HEK293 (cell line): ENCODE measurements at regions not wholly inside any gene's neighbourhood (a gene's known extent, or its start where the extent isn't known, plus 50 kb on each side); places are given as distances from the start of the nearest gene placed in this dataset.

Source experiments
- YY1 ChIP-seq: fragments of 450-650 bp; formaldehyde crosslinking; IDR thresholded peaks from 2 replicates; pipeline ENCODE4 v1.5.1; 2018; ENCODE audit warnings: missing biosample characterization, missing genetic modification characterization
- ZNF274 ChIP-seq, 2 experiments: fragments of 200-500 bp in 1 of 2; fragments of 450-650 bp in 1 of 2; sonication (Bioruptor generic) in 1 of 2; formaldehyde crosslinking in 1 of 2; IDR thresholded peaks; 2 replicates each; pipeline versions ENCODE4 v1.5.1 to v1.6.1; 2014 to 2016; ENCODE audit warnings: borderline replicate concordance in 1 of 2, inconsistent platforms in 1 of 2, low read length in 1 of 2, missing biosample characterization in 1 of 2, missing genetic modification characterization in 1 of 2
- ZNF416 ChIP-seq: fragments of 450-650 bp; formaldehyde crosslinking; IDR thresholded peaks from 2 replicates; pipeline ENCODE4 v1.5.1; 2016; ENCODE audit warnings: missing biosample characterization, missing genetic modification characterization
- ZNF48 ChIP-seq: fragments of 450-650 bp; formaldehyde crosslinking; IDR thresholded peaks from 2 replicates; pipeline ENCODE4 v1.5.1; 2016; ENCODE audit warnings: missing biosample characterization, missing genetic modification characterization
- ZNF701 ChIP-seq: fragments of 450-650 bp; formaldehyde crosslinking; IDR thresholded peaks from 2 replicates; pipeline ENCODE4 v1.5.1; 2016; ENCODE audit warnings: missing biosample characterization, missing genetic modification characterization
- ZNF791 ChIP-seq: fragments of 450-650 bp; formaldehyde crosslinking; IDR thresholded peaks from 2 replicates; pipeline ENCODE4 v1.5.1; 2016; ENCODE audit warnings: missing biosample characterization, missing genetic modification characterization
- TF ChIP-seq, protein P1 (sequence below): fragments of 450-650 bp; formaldehyde crosslinking; IDR thresholded peaks from 2 replicates; pipeline ENCODE4 v1.5.1; 2016; ENCODE audit warnings: missing biosample characterization, missing genetic modification characterization, low read depth
- TF ChIP-seq, protein P2 (sequence below): fragments of 450-650 bp; formaldehyde crosslinking; IDR thresholded peaks from 2 replicates; pipeline ENCODE4 v1.5.1; 2016; ENCODE audit warnings: missing biosample characterization, missing genetic modification characterization
- TF ChIP-seq, protein P3 (sequence below): fragments of 450-650 bp; formaldehyde crosslinking; IDR thresholded peaks from 2 replicates; pipeline ENCODE4; 2016; ENCODE audit warnings: missing biosample characterization, missing genetic modification characterization
- TF ChIP-seq, protein P4 (sequence below): fragments of 450-650 bp; formaldehyde crosslinking; IDR thresholded peaks from 2 replicates; pipeline ENCODE4 v1.5.1; 2016; ENCODE audit warnings: missing biosample characterization, missing genetic modification characterization

DNA sequence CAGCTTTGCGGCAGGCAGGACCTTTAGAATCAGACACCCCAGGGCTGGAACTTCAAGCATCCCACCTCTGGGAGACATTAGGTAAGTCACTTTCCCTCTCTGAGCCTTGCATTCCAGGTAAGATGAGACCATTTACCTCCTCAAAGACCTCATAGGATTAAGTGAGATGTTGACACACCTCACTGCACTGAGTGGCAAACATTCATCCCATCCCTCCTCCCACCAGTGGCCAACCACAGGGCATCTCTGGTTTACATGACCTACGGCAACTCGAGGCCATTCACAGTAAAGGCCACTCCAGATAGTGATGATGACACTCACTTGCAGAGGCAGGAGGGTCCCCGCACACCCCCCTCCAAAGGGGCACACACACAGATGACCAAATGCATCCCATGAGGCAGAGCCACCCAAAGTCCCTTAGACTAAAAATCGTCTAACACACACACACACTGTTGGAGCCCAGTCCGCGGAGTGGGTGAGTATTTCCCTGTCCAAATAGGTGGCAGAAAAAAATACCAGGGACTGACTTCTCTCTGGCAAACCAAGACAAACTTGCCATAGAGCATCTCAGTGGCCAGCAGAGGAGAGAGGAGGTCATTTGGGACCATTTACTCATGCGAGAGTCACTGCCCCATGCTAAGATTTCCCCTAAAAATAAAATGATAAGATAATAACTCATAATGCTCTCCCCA is 454.9 kb downstream of the SOX9 start:
- TF ChIP-seq ZNF701 (tag by site-specific recombination) (no peak), ZNF48 (tag by site-specific recombination) (no peak), ZNF274 (IDR thresholded peaks at IDR 0.05; ENCODE audit: low read length) (no peak), ZNF274 (tag by site-specific recombination; IDR thresholded peaks at IDR 0.05; ENCODE audit: borderline replicate concordance) (no peak), ZNF416 (tag by site-specific recombination) (no peak), ZNF791 (tag by site-specific recombination) (no peak), YY1 (tag by site-specific recombination) (no peak)
- TF ChIP-seq, protein P1, sequence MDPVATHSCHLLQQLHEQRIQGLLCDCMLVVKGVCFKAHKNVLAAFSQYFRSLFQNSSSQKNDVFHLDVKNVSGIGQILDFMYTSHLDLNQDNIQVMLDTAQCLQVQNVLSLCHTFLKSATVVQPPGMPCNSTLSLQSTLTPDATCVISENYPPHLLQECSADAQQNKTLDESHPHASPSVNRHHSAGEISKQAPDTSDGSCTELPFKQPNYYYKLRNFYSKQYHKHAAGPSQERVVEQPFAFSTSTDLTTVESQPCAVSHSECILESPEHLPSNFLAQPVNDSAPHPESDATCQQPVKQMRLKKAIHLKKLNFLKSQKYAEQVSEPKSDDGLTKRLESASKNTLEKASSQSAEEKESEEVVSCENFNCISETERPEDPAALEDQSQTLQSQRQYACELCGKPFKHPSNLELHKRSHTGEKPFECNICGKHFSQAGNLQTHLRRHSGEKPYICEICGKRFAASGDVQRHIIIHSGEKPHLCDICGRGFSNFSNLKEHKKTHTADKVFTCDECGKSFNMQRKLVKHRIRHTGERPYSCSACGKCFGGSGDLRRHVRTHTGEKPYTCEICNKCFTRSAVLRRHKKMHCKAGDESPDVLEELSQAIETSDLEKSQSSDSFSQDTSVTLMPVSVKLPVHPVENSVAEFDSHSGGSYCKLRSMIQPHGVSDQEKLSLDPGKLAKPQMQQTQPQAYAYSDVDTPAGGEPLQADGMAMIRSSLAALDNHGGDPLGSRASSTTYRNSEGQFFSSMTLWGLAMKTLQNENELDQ (tag by site-specific recombination), result no peak
- TF ChIP-seq, protein P2, sequence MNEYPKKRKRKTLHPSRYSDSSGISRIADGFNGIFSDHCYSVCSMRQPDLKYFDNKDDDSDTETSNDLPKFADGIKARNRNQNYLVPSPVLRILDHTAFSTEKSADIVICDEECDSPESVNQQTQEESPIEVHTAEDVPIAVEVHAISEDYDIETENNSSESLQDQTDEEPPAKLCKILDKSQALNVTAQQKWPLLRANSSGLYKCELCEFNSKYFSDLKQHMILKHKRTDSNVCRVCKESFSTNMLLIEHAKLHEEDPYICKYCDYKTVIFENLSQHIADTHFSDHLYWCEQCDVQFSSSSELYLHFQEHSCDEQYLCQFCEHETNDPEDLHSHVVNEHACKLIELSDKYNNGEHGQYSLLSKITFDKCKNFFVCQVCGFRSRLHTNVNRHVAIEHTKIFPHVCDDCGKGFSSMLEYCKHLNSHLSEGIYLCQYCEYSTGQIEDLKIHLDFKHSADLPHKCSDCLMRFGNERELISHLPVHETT (tag by site-specific recombination), result no peak
- TF ChIP-seq, protein P3, sequence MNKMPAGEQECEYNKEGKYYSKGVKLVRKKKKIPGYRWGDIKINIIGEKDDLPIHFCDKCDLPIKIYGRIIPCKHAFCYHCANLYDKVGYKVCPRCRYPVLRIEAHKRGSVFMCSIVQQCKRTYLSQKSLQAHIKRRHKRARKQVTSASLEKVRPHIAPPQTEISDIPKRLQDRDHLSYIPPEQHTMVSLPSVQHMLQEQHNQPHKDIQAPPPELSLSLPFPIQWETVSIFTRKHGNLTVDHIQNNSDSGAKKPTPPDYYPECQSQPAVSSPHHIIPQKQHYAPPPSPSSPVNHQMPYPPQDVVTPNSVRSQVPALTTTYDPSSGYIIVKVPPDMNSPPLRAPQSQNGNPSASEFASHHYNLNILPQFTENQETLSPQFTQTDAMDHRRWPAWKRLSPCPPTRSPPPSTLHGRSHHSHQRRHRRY, result no peak
- TF ChIP-seq, protein P4, sequence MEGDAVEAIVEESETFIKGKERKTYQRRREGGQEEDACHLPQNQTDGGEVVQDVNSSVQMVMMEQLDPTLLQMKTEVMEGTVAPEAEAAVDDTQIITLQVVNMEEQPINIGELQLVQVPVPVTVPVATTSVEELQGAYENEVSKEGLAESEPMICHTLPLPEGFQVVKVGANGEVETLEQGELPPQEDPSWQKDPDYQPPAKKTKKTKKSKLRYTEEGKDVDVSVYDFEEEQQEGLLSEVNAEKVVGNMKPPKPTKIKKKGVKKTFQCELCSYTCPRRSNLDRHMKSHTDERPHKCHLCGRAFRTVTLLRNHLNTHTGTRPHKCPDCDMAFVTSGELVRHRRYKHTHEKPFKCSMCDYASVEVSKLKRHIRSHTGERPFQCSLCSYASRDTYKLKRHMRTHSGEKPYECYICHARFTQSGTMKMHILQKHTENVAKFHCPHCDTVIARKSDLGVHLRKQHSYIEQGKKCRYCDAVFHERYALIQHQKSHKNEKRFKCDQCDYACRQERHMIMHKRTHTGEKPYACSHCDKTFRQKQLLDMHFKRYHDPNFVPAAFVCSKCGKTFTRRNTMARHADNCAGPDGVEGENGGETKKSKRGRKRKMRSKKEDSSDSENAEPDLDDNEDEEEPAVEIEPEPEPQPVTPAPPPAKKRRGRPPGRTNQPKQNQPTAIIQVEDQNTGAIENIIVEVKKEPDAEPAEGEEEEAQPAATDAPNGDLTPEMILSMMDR (tag by site-specific recombination), result no peak
